Right renal cortex interstitium (tissue), 3 donors: ENCODE measurements at regions not wholly inside any gene's neighbourhood (a gene's known extent, or its start where the extent isn't known, plus 50 kb on each side); places are given as distances from the start of the nearest gene placed in this dataset.
"Not testable (repeated sequence)": the region's sequence is repeated elsewhere in the genome, so short reads cannot be mapped to it uniquely, and the experiment has no call there.

Experiments
- DNase-seq, 3 donors: peaks; one replicate each; pipeline ENCODE4 v3.0.0-alpha.2; 2013; ENCODE audit warnings: low read depth in 3 of 3, low spot score in 2 of 3

- DNase-seq = no peak
These were observed 105.5 kb upstream of the ASB18 start for GRCh38 chr2:236369661-236370062.

GRCh38 chr2:236370847-236371409 lies 106.7 kb upstream of the ASB18 start:
- DNase-seq = no peak

GRCh38 chr2:236375973-236376476 lies 111.8 kb upstream of the ASB18 start:
- DNase-seq = no peak

- no peak for DNase-seq
These were observed 112.5 kb upstream of the ASB18 start for GRCh38 chr2:236376566-236377244.

- no peak for DNase-seq
These were observed 115.9 kb upstream of the ASB18 start for GRCh38 chr2:236380051-236380612.

GRCh38 chr2:236381253-236381652 lies 117.0 kb upstream of the ASB18 start:
- not testable (repeated sequence) for DNase-seq

- DNase-seq = not testable (repeated sequence)
These were observed 125.3 kb upstream of the ASB18 start for GRCh38 chr2:236389284-236390216.

- DNase-seq = no peak
These were observed 128.9 kb upstream of the ASB18 start for GRCh38 chr2:236393101-236393500.

- DNase-seq = no peak
These were observed 129.4 kb upstream of the ASB18 start for GRCh38 chr2:236393581-236393980.

GRCh38 chr2:236394571-236394970 lies 130.4 kb upstream of the ASB18 start:
- DNase-seq = no peak

GRCh38 chr2:236395067-236395466 lies 130.9 kb upstream of the ASB18 start:
- no peak for DNase-seq

- no peak for DNase-seq
These were observed 132.7 kb upstream of the ASB18 start for GRCh38 chr2:236396818-236397350.

- DNase-seq = no peak
These were observed 133.5 kb upstream of the ASB18 start for GRCh38 chr2:236397681-236398080.

GRCh38 chr2:236399409-236399808 lies 135.2 kb upstream of the ASB18 start:
- DNase-seq = no peak

GRCh38 chr2:236400046-236400574 lies 135.9 kb upstream of the ASB18 start:
- no peak for DNase-seq

- no peak for DNase-seq
These were observed 136.6 kb upstream of the ASB18 start for GRCh38 chr2:236400594-236401360.

- no peak for DNase-seq
These were observed 138.0 kb upstream of the ASB18 start for GRCh38 chr2:236402033-236402790.

- no peak for DNase-seq
These were observed 138.9 kb upstream of the ASB18 start for GRCh38 chr2:236403125-236403524.

GRCh38 chr2:236403811-236404210 lies 139.6 kb upstream of the ASB18 start:
- DNase-seq = no peak
